ENCODE measurements at regions not wholly inside any gene's neighbourhood (a gene's known extent, or its start where the extent isn't known, plus 50 kb on each side); places are given as distances from the start of the nearest gene placed in this dataset.
"Not testable (repeated sequence)": the region's sequence is repeated elsewhere in the genome, so short reads cannot be mapped to it uniquely, and the experiment has no call there.

GRCh38 chr4:169894767-169895166, 131.4 kb downstream of the MFAP3L start:
- DNase-seq (ENCODE audit: low read depth) = not testable (repeated sequence)

GRCh38 chr4:169885893-169886292, 128.1 kb upstream of the HPF1 start:
- DNase-seq (ENCODE audit: low read depth) = no peak

- no peak for DNase-seq (ENCODE audit: low read depth)
These were observed 124.0 kb upstream of the HPF1 start for GRCh38 chr4:169881769-169882168.

GRCh38 chr4:169870507-169870906, 112.8 kb upstream of the HPF1 start:
- no peak for DNase-seq (ENCODE audit: low read depth)

GRCh38 chr4:169869490-169869889, 111.7 kb upstream of the HPF1 start:
- no peak for DNase-seq (ENCODE audit: low read depth)

GRCh38 chr4:169861593-169861992, 103.8 kb upstream of the HPF1 start:
- no peak for DNase-seq (ENCODE audit: low read depth)

- no peak for DNase-seq (ENCODE audit: low read depth)
These were observed 101.8 kb upstream of the HPF1 start for GRCh38 chr4:169859366-169860216.

- no peak for DNase-seq (ENCODE audit: low read depth)
These were observed 96.3 kb upstream of the HPF1 start for GRCh38 chr4:169854090-169854489.

- DNase-seq (ENCODE audit: low read depth) = no peak
These were observed 94.7 kb upstream of the HPF1 start for GRCh38 chr4:169852481-169852880.

GRCh38 chr4:169851750-169852149, 94.0 kb upstream of the HPF1 start:
- DNase-seq (ENCODE audit: low read depth) = no peak

- DNase-seq (ENCODE audit: low read depth) = no peak
These were observed 91.7 kb upstream of the HPF1 start for GRCh38 chr4:169849456-169849855.

GRCh38 chr4:169848018-169848417, 90.3 kb upstream of the HPF1 start:
- no peak for DNase-seq (ENCODE audit: low read depth)

GRCh38 chr4:169847171-169847570, 89.4 kb upstream of the HPF1 start:
- no peak for DNase-seq (ENCODE audit: low read depth)

- no peak for DNase-seq (ENCODE audit: low read depth)
These were observed 88.7 kb upstream of the HPF1 start for GRCh38 chr4:169846396-169846795.

GRCh38 chr4:169841776-169842175, 84.0 kb upstream of the HPF1 start:
- no peak for DNase-seq (ENCODE audit: low read depth)

GRCh38 chr4:169840554-169840953, 82.8 kb upstream of the HPF1 start:
- no peak for DNase-seq (ENCODE audit: low read depth)

GRCh38 chr4:169828329-169828728, 70.6 kb upstream of the HPF1 start:
- DNase-seq (ENCODE audit: low read depth) = not testable (repeated sequence)

GRCh38 chr4:169826634-169827187, 69.0 kb upstream of the HPF1 start:
- DNase-seq (ENCODE audit: low read depth) = no peak

GRCh38 chr4:169823685-169824084, 65.9 kb upstream of the HPF1 start:
- peak; percentile 33 for DNase-seq (ENCODE audit: low read depth)

- DNase-seq (ENCODE audit: low read depth) = no peak
These were observed 63.7 kb upstream of the HPF1 start for GRCh38 chr4:169821402-169821801.

- DNase-seq (ENCODE audit: low read depth) = no peak
These were observed 60.4 kb upstream of the HPF1 start for GRCh38 chr4:169818063-169818679.

GRCh38 chr4:169815606-169816005, 57.9 kb upstream of the HPF1 start:
- DNase-seq (ENCODE audit: low read depth) = no peak

- DNase-seq (ENCODE audit: low read depth) = no peak
These were observed 53.7 kb upstream of the HPF1 start for GRCh38 chr4:169811476-169811875.

Measured in GM04504 (cell line).